Posterior cingulate gyrus (tissue), 11 donors: ENCODE measurements at regions not wholly inside any gene's neighbourhood (a gene's known extent, or its start where the extent isn't known, plus 50 kb on each side); places are given as distances from the start of the nearest gene placed in this dataset.

Source experiments
- DNase-seq, 10 donors: peaks; one replicate each; pipeline versions ENCODE4 v3.0.0 to v3.0.0-alpha.2; 2020 to 2021; ENCODE audit warnings: mixed read lengths in 3 of 10
- intact Hi-C: fragments of 100-400 bp; cut with DNase I; formaldehyde crosslinking; loops from one replicate; pipeline ENCODE4 v1.15.1; 2023

- intact Hi-C loops, result no loop called here
- DNase-seq, result no peak
Observed at GRCh38 chr6:156045401-156046267, 590.0 kb upstream of the NOX3 start.

GRCh38 chr6:156033598-156033997 is 578.0 kb upstream of the NOX3 start:
- no peak for DNase-seq
- intact Hi-C loops, result no loop called here

GRCh38 chr6:156031516-156031915 is 575.9 kb upstream of the NOX3 start:
- intact Hi-C loops, result no loop called here
- DNase-seq, result no peak

DNA sequence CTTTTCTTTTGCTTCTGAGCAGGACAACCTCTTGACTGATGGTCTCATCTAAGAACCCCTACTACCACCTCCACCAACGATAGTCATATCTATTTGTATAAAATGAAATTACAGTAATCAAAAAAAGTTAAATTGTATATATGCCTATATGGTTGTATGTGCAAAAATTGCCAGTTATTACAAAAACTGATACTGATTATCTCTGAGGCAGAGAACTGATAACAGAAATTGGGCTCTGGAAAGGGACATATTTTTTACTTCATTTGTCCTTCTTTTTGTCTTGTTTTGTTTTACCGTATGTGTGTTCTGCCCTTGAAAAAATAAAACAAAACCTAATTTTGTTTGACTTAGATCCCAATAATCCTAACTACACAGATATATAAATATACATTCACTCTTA is 574.4 kb upstream of the NOX3 start:
- intact Hi-C loops, result no loop called here

GRCh38 chr6:156029286-156029985 is 573.8 kb upstream of the NOX3 start:
- intact Hi-C loops, result no loop called here
- no peak for DNase-seq

More for the DNA sequence above, 574.4 kb upstream of the NOX3 start:
- DNase-seq, result no peak

DNA sequence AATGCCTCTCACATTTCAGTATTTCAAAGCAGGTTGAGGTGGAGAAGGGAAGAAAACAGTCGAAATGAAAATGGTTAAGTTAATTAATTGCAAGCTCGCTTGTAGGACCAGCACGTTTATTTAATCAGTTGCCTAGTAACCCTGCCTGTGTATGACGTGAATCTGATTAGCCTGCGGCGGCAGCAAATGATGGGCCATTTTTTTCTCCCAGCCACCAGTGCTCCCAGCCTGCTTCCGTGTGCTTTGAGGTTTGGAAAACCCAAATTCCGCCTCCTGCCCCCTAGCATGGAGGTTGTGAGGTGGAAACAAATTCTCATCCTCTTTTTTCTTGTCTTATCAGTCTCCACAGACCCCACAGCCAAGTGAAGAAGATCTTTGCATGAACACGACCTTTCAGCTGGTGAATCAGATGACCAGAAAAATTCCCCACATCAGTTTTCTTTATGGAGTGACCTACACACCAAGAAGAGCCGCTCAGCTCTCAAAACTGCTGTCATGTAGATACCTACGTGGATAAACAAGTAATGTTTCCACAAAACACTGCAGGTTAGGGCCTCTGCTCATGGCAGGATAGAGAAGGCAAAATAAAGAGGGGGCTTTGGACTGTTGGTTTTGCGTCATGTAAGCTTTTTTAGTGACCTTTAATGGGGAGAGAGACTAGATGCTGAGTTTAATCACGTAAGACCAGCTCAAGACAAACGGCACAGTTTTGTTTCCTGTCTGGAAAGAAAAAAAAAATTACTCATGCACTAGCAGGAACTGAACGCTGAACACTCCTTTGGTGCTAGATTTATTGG is 572.9 kb upstream of the NOX3 start:
- peak in 2 of 10 donors; percentile 55 to 58 for DNase-seq
- intact Hi-C loops, result no loop called here

- no peak for DNase-seq
- intact Hi-C loops, result no loop called here
Observed at GRCh38 chr6:156027248-156027626, 571.6 kb upstream of the NOX3 start.

DNA sequence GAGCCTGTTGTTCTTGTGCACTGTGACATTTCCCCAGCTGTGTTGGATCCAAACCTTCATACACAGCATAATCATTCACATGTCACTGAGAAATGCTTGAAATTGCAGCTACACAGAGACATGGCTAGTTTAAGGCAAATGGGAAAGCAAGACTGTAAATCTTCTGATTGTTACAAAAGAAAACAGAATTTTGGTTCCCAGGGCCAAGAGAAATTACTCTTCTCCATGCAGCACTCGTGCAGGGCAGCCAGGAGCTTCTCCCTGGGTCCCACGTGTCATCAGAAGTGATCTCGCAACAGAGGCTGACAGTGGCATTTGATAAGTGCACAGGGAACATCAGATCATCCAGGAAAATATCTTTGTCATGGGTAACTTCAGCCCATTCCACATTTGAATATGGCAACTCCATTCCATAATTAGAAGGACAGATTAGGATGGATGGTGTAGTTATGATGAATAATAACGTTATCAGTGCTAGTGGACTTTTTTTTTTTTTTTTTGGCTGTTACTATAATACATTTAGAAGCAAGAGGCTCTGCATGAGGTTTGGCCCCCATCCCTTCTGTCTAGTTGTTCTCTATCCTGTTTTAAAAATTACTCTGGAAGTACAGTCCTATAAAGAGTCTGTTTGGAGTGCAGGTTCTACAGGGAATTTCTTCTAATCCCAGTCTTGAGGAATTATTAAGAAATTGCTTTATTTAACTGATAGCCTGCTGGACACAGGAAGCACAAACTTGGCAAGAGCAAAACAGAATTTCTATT is 571.0 kb upstream of the NOX3 start:
- intact Hi-C loops, result no loop called here
- DNase-seq, result no peak

DNA sequence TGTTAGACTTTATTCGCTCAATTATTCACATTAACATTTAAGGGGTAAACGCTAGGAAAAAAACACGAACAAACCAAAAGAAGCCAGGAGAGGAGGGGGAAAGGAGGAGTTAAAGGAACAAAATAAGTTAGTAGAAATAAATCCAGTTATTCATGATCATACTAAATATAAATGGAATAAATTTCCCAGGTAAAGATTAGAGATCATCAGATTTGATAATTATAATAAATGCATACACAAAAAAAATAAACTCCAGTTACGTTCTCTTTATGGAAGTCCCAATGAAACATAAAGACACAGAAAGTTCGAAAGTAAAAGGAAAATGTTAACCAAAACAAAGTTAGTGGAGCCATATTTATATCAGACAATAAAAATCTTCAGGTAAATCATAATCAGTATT is 568.7 kb upstream of the NOX3 start:
- no peak for DNase-seq
- intact Hi-C loops, result no loop called here

DNA sequence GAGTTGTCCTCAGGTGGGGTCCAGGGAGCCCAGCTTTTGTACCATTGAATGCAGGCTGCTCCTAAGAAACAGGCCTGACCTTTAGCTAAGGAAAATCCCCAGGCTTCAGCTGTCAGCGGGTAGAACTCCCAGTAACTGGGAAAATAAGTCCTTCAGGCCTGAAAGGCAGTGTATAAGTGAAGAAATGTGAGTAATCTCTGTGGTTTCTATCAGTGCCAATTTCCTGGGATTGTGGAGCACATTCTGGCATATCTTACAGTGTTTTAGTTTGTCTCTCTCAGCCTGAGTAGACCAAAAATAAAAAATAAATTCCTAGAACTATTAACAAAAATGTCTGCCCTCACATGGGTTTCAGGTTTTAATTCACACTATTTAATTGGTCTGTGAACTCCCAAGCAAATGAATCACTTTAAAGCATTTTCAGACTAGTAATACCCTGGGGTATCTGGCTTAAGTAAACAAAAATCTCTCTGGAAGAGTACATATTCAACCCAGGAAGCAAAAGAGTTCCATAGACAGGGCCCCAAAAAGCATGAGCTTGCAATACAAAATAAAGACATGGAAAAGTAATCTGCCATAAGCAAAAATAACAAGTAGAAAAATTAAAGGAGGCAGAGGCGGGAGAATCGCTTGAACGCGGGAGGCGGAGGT is 566.2 kb upstream of the NOX3 start:
- intact Hi-C loops, result no loop called here
- DNase-seq, result no peak

DNA sequence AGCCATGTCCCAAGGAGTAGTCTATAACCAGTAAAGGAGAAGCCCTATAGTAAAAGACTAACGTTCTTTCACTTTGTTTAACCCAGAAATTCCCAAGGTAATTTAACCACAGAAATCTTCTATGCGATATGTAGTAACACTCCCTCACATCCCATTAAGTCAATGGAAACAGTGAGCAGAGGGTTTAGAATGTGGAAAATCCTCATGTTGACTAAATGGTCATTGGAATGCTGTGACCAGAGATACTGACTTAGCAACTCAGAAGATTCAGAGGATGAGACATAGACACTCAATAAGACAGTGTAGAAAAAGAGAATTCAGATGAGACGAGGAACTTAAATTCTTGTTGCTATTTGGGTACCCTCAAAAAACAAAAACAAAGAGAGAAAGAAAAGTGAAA is 562.2 kb upstream of the NOX3 start:
- intact Hi-C loops, result no loop called here

GRCh38 chr6:156016186-156016976 is 560.7 kb upstream of the NOX3 start:
- intact Hi-C loops, result no loop called here
- no peak for DNase-seq

More for the DNA sequence above, 562.2 kb upstream of the NOX3 start:
- no peak for DNase-seq

DNA sequence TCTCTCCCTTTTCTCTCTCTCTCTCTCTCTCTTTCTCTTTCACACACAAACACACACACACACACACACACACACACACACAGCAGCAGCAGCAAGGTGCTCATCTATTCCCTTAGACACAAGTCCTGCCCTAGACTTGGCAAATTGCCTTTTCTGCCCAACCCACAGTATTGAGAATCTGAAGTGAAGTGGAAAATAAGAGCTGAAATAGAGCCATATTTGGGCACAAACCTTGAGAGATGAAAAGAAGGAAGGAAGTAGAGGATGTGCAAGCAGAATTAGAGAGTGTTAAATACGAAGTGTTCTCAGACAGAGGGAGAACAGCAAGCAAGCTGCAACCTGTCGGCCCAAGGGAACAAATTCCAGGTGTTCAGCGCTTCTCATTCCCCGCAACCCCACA is 557.5 kb upstream of the NOX3 start:
- intact Hi-C loops, result no loop called here
- DNase-seq, result no peak

GRCh38 chr6:156009656-156010055 is 554.0 kb upstream of the NOX3 start:
- no peak for DNase-seq
- intact Hi-C loops, result no loop called here

GRCh38 chr6:156004796-156005195 is 549.2 kb upstream of the NOX3 start:
- no peak for DNase-seq
- intact Hi-C loops, result no loop called here

DNA sequence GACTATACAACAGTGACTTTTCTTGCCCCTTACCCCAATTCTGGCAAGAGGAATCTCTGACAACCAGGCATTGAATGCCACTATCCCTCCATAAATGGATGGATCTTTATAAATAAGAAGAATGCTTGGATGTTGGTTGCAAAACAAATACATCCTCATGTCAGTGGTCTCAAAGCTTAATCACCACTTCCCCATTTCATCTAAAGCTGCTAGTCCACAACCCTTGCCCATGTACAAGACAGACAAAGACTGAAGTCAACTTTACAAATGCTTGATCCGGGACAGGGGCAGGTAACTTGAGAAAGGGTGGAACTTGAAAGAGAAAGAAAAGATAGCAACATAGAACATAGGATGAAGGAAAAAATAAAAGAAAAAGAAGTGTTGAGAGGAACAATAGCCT is 540.5 kb upstream of the NOX3 start:
- intact Hi-C loops, result no loop called here

GRCh38 chr6:155995281-155995680 is 539.6 kb upstream of the NOX3 start:
- intact Hi-C loops, result no loop called here
- DNase-seq, result no peak

More for the DNA sequence above, 540.5 kb upstream of the NOX3 start:
- DNase-seq, result no peak

DNA sequence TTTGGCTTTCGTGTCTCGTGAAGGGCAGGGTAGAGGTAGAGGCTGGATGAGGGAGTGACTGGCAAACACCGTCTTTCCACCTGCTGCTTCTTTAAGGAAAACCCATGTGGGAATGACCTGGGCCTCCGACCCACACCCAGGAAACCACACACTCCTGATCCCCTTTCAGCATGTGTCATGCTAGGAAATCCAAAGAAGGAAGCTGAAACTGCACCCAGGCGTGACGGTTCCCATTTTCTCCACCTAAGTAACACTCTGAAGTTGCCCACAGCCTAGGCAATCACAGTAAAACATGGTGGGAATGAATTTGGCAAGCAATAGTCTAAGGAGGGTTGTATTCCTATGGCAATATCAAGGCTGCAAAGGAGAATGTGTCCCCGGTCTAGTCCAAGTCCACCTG is 538.4 kb upstream of the NOX3 start:
- DNase-seq, result no peak
- intact Hi-C loops, result no loop called here

- no peak for DNase-seq
- intact Hi-C loops, result no loop called here
Observed at GRCh38 chr6:155993240-155993639, 537.6 kb upstream of the NOX3 start.
